GM21515 (cell line): ENCODE measurements at regions not wholly inside any gene's neighbourhood (a gene's known extent, or its start where the extent isn't known, plus 50 kb on each side); places are given as distances from the start of the nearest gene placed in this dataset.

Experiments
- ATAC-seq: cut with Tn5 transposase; IDR thresholded peaks from one replicate; pipeline ENCODE4 v1.9.1; 2021; ENCODE audit not compliant: unreplicated experiment

DNA sequence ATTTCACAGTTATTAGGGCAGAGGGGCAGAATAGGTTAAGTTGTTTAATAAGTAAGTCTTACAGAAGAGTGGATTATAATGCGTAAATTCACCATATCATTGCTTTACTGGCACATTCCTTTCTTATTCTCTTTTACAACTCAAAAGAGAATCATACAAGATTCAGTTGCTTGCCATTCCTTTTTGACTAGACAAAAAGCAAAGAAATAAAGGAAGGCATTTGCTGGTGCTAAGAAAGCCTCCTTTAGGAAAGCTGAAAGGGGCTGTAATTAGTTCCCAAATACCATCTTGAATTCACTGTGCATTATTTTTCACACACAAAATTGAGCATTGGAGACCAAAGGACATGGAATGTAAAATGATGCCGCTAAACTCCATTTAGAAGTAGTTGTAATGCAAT lies 499.3 kb downstream of the NXPH1 start:
- ATAC-seq = no peak

DNA sequence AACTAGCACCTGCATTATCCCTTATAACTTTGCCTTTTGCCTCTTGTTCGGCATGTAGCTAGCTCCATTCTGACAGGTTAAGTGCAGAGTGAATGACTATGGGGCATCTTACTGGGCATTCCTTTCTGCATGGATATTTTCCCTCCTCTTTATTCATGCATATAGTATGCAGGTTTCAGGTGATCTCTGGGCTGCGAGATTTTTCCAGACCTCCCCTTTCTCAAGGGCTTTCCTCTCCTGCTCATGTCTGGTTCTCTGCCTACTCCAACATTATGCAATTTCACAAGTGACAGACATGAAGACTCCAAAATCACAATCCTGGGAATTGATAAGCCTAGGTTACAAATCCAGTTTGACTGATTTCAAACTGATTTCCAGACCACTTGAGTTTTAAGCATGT lies 503.8 kb downstream of the NXPH1 start:
- no peak for ATAC-seq

DNA sequence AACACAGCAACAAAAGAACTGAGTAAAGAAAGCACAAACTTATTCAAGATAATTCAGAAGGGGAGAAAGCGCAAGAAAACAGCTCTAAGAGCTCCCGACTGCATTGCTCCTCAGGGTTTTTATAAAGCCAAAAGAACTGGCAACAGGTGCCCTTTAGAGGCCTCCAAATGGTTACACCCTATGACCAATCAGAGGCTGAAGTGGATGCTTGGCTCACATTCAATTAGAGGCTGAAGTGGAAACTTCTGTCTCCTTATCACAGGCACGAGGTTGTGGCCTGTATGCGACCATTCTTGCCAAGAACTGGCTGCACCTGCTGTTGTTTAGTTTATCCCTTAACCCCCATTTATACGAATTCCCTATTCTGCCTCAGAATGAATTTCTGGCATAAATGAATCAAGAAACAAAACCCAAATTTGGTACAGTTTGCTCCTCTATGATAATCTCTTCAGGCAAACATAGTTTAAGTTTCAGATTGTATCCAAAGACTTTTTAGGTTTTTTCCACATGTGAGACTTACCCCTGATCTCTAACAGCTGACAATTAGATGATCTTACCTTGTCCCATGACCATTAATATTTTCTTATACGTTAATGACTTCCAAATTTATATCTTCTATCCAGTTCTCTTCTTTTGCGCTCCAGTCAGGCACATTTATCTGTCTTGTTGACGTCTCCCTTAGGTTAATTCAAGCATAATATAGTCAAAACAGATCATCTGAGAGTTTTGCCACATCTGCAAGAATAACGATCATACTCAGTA lies 504.8 kb downstream of the NXPH1 start:
- no peak for ATAC-seq

DNA sequence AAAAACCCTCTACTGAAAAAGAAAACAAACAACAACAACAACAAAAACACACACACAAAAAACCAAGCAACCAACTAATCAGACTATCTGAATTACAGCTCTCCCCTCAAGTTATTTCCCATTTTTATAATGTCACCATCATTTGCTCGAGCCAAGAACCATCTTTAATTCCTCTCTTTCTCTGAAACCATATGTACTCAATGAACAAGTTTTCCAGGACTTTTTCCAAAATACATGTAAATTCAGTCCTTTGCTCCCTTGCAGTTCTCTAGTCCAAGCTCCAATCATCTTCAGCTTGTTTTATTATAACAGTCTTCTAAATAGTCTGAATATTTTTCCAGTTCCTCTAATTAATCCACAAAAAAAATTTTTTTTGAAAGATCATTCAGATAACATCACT lies 506.0 kb downstream of the NXPH1 start:
- no peak for ATAC-seq

DNA sequence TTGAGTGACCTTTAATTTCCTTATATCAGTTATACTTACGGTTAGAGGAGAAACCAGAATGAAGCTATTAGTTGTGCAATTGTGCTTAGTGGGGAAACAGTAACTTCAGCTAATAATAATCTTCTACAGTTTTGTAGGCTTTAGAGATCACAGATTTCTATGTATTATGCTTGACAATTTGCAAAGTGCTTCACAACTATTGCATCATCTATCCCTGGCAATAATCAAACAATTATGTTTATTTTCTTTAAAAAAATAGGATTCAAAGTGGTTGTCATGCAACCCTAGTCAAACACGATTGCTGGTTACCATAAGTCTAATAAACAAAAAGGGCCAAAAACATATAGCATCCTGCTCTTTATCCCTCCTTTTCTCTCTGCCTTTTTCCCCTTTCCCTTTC lies 530.3 kb downstream of the NXPH1 start:
- no peak for ATAC-seq

GRCh38 chr7:8965177-8965576 lies 531.8 kb downstream of the NXPH1 start:
- no peak for ATAC-seq

DNA sequence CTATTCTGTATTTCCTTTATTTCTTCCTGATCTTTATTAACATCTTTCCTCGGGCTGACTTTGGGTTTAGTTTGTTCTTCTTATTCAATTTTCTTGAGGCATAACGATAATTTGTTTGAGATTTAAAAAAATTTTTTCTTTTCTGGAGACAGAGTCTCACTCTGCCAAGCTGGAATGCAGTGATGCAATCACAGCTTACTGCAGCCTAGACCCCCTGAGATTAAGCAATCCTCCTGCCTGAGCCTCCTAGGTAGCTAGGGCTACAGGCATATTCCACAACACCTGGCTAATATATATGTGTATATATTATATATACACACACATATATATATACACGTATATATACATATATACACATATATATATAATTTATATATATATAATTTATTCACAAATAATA lies 540.2 kb downstream of the NXPH1 start:
- ATAC-seq = no peak

DNA sequence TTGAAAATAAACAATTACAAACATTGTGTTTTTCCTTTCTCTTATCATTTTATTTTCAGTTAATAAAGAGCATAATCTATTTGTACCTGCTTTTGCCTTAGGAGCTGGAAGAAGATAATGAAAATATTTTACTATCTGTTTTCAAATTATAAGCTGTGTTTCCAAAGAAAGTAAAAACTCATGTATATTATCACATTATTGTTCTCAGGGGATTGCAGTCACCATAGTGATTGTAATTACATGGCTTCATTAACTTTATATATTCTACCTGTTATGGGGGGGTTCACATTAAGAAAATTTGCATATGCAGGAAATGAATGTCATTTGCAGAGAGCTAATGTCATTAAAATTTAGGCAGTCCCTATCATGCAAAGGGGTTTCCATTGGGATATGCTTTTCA lies 542.3 kb downstream of the NXPH1 start:
- ATAC-seq = no peak

GRCh38 chr7:8982338-8982992 lies 549.1 kb downstream of the NXPH1 start:
- no peak for ATAC-seq

- ATAC-seq = no peak
These were observed 551.8 kb downstream of the NXPH1 start for GRCh38 chr7:8985255-8985654.

- ATAC-seq = no peak
These were observed 554.9 kb downstream of the NXPH1 start for GRCh38 chr7:8988267-8988666.

DNA sequence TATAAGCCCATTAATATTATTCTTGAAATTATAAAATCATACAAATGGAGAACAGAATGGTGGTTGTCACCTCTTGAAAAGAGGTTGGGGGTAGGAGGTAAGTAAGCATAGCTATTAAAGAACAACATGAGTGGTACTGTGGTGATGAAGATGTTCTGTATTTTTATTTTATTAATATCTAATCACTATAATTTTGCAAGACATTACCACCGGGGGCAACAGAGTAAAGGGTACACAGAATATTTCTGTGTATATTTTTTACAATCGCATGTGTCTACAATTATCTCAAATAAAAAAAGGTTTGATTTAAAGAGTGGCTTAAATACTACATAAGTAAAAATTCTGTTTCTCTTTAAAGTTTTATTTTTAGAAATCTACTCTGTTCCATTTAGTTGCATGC lies 557.8 kb downstream of the NXPH1 start:
- no peak for ATAC-seq

GRCh38 chr7:8998762-8999161 lies 565.4 kb downstream of the NXPH1 start:
- no peak for ATAC-seq

DNA sequence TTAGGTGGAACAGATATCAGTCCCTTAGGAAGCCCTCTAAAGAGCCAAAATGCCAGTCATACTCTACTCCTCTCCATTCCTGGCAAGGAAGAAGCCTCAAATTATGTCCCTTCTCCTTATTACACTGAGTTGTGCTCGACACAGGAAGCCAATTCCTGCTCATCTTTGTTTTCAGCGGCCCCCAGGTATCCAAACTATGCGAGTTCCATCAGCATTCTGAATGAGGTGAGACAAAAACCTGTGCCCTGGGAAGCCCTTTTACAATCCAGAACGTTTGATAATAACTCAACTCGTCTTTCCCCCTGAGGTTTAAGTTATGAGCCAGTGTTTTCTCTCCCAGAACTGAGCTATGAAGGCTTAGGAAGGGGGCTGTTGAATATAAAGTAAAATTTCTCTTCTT lies 580.5 kb downstream of the NXPH1 start:
- ATAC-seq = no peak

GRCh38 chr7:9017286-9017685 lies 583.9 kb downstream of the NXPH1 start:
- ATAC-seq = no peak

GRCh38 chr7:9022456-9022855 lies 589.0 kb downstream of the NXPH1 start:
- no peak for ATAC-seq

- ATAC-seq = no peak
These were observed 590.4 kb downstream of the NXPH1 start for GRCh38 chr7:9023675-9024294.

GRCh38 chr7:9026121-9026520 lies 592.7 kb downstream of the NXPH1 start:
- ATAC-seq = no peak

GRCh38 chr7:9028012-9028411 lies 594.6 kb downstream of the NXPH1 start:
- no peak for ATAC-seq

- no peak for ATAC-seq
These were observed 596.5 kb downstream of the NXPH1 start for GRCh38 chr7:9029681-9030530.

- no peak for ATAC-seq
These were observed 597.6 kb downstream of the NXPH1 start for GRCh38 chr7:9030976-9031375.
